ENCODE measurements at regions not wholly inside any gene's neighbourhood (a gene's known extent, or its start where the extent isn't known, plus 50 kb on each side); places are given as distances from the start of the nearest gene placed in this dataset.
"Not testable (repeated sequence)": the region's sequence is repeated elsewhere in the genome, so short reads cannot be mapped to it uniquely, and the experiment has no call there.

DNA sequence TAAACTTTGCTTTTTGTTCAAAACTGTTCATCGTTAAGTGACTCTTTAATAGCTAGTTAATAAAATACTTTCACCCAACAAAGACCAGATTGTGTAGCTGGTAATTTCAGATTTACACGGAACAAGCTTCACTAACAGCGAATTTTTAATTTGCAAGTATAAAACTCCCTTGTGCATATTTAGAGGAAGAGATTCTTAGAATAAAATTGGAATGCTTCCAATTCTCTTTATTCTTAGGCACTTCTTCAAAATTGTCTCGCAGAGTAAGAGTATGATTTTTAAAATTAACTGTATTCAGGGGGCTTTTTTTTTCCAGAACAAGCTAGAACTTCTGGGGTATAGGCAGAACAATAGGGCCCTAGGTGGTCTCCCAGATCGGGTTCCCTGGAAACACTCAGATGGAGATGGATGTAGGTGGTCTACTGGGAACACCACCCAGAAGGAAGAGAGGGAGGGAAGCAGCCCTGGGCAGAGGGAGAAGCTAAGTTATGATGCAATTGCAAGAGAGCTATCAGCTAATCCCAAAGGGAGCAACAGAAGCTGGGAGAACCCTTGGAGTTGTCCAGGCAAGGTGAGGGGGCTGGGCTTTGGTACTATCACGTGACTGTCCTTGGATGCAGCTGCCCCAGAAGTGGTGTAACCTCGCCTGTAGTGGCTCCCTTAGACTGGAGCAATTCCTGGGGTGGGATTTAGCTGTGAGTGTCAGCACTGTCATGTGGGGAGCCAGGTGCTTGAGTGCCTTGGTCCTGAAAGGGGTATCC, 151.7 kb upstream of the ASB18 start:
- no peak for DNase-seq

- no peak for DNase-seq
These were observed 152.5 kb upstream of the ACKR3 start for GRCh38 chr2:236417150-236417549.

DNA sequence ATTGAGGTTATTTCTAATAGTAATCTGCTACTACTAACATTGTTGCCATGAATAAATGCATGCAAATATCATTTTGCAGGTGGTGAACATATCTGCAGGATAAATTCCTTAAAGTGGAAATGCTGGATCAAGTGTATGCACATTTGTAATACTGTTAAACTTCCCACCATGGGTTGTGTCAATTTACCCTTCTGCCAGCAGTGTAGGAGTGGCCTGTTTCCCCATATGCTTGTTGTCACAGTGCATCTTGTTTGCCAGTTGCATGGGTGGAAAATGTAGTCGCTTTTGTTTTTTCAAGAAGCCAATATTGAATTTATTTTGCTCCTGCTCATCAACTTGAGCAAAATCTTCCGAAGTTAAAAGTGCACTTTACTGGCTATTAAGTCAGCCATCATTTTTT, 139.0 kb upstream of the ACKR3 start:
- no peak for DNase-seq

- DNase-seq = no peak
These were observed 135.0 kb upstream of the ACKR3 start for GRCh38 chr2:236434593-236434992.

GRCh38 chr2:236440110-236440881, 129.3 kb upstream of the ACKR3 start:
- DNase-seq = no peak

GRCh38 chr2:236444187-236444586, 125.4 kb upstream of the ACKR3 start:
- no peak for DNase-seq

DNA sequence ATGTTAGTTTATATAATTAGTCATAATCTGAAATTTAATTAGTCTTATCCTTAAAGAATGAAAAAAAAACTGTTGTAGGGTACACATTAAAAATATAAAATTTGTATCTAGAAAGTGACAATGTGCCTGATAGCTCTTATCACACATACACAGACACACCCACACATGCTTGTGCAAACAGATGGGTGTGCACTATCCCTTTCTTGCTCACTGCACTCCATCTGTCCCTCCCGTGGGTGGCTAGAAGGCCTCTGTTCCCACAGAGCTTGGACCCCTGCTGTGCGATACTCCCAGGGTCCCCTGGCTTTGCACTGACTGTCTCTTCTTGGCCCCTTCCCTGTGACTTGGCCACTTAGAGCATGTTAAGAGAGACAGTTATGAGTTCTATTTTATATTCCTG, 123.9 kb upstream of the ACKR3 start:
- DNase-seq = no peak

DNA sequence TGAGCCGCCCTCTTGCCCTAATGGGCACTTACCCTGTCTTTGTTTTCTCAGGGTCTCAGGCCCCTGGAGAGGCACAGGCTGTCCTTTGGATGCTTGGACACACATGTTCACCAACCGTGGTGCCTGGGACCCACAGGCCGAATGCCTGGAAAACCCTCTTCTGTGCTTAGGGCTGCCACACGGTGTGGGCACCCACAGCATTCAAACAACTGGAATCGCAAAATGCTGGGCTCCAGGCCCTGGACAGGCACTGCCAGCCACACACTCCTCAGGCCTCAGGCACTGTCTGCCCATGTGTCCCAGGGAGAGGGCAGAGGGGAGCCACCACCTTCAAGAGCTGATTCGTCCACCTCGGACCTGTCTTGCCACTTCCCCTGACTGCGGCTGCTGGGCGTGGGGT, 123.1 kb upstream of the ACKR3 start:
- DNase-seq = no peak

GRCh38 chr2:236449167-236449761, 120.4 kb upstream of the ACKR3 start:
- no peak for DNase-seq

- DNase-seq = no peak
These were observed 117.4 kb upstream of the ACKR3 start for GRCh38 chr2:236452238-236452637.

GRCh38 chr2:236454076-236454475, 115.5 kb upstream of the ACKR3 start:
- no peak for DNase-seq

GRCh38 chr2:236459393-236459792, 110.2 kb upstream of the ACKR3 start:
- DNase-seq = no peak

- no peak for DNase-seq
These were observed 105.5 kb upstream of the ACKR3 start for GRCh38 chr2:236464140-236464539.

GRCh38 chr2:236472720-236473495, 96.7 kb upstream of the ACKR3 start:
- DNase-seq = peak; percentile 37

DNA sequence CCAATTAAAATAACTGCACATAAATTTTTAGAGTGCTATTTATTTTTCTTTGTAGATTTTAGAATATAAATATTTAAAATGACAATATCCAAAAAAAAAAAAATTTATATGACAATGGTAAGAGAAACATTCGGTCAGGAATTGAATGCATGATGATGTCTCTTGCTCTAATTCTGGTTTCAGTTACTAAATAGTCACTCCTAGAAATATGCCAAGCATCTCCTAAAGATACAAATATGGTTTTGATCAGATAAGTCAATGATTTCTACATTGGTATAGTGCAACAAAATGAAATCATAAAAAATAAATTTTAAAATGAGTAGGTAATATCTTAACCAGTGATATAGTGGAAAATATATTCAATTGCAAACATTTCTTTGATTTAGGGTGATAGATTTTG, 95.9 kb upstream of the ACKR3 start:
- DNase-seq = no peak

- no peak for DNase-seq
These were observed 89.8 kb upstream of the ACKR3 start for GRCh38 chr2:236479814-236480213.

DNA sequence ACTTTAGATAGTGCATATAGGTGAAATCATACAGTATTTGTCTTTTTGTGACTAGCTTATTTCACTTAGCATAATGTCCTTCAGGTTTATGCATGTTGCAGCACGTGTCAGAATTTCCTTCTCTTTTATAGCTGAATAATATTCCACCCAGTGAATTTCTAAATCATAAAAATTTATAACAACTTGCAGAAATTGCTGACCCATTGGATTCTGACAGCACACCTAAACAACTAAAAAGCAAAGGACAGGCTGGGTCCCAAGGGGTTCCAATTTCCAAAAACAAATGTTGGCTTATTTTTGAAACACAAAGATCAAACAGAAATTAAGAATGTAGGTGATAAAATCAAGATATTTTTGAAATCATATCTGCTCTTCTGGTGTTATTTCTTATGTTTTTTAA, 86.5 kb upstream of the ACKR3 start:
- no peak for DNase-seq

- no peak for DNase-seq
These were observed 84.1 kb upstream of the ACKR3 start for GRCh38 chr2:236485519-236485918.

GRCh38 chr2:236489083-236489482, 80.5 kb upstream of the ACKR3 start:
- not testable (repeated sequence) for DNase-seq

DNA sequence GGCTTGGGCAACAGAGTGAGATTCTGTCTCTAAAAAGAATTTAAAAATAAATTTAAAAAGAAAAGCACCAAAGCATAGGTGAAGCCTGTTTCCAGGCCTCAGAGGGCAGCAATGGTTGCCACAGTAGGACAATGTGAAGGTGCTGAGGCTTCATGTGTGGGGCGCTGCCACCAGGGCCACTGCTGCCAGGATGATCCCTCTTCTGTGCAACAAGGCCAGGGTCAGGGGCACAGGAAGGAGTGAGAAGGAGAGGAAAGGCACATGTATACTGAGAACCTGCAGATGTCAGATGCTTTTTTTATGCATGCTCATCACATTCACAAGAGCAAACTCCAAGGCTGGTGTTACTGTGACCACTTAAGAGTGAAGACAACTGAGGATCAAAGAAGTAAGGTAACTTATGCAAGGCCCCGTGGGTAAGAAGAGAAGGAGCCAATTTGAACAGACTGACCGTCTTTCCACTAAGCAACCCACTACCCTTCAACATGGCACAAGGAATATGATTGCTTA, 79.7 kb upstream of the ACKR3 start:
- DNase-seq = no peak

DNA sequence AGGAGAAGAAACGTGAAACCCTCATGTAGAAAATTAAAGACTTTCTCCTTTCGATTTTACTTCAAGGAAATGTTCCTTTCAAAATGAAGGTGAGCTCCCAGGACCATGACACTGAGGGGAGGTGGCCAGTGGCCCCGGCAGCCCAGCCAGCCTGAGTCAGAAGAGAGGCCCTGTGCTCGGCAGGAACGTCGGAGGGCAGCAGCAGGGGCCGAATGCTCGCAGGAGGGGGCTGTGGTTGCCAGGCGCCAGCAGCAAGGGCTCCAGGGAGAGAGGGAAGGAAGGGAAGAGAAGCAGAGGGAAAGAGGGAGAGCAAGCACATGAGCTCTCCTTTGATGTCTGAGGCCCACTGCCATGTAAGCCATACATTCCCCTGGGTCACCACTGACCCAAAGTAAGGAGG, 73.3 kb upstream of the ACKR3 start:
- DNase-seq = no peak

GRCh38 chr2:236498369-236498768, 71.3 kb upstream of the ACKR3 start:
- DNase-seq = peak; percentile 29

Measured in midbrain (tissue), 1 donor.